Fibroblast of skin of scalp (primary cell): ENCODE measurements at regions not wholly inside any gene's neighbourhood (a gene's known extent, or its start where the extent isn't known, plus 50 kb on each side); places are given as distances from the start of the nearest gene placed in this dataset.
"Not testable (repeated sequence)": the region's sequence is repeated elsewhere in the genome, so short reads cannot be mapped to it uniquely, and the experiment has no call there.

ENCODE experiments used
- DNase-seq: peaks from one replicate; pipeline ENCODE4 v3.0.0-alpha.2; 2013

GRCh38 chr18:14321217-14321616, 189.0 kb upstream of the ZNF519 start:
- not testable (repeated sequence) for DNase-seq

GRCh38 chr18:14301255-14301654, 169.0 kb upstream of the ZNF519 start:
- not testable (repeated sequence) for DNase-seq

GRCh38 chr18:14295081-14295480, 162.8 kb upstream of the ZNF519 start:
- DNase-seq: not testable (repeated sequence)

- DNase-seq: no peak
Measured at GRCh38 chr18:14285053-14285452, 152.8 kb upstream of the ZNF519 start.

- not testable (repeated sequence) for DNase-seq
Measured at GRCh38 chr18:14275391-14275790, 143.2 kb upstream of the ZNF519 start.

GRCh38 chr18:14265637-14266410, 133.6 kb upstream of the ZNF519 start:
- DNase-seq: not testable (repeated sequence)

- not testable (repeated sequence) for DNase-seq
Measured at GRCh38 chr18:14262786-14263185, 130.6 kb upstream of the ZNF519 start.

GRCh38 chr18:14250084-14250677, 117.9 kb upstream of the ZNF519 start:
- DNase-seq: not testable (repeated sequence)

GRCh38 chr18:14239224-14239623, 107.0 kb upstream of the ZNF519 start:
- DNase-seq: not testable (repeated sequence)

GRCh38 chr18:14236356-14237048, 104.3 kb upstream of the ZNF519 start:
- DNase-seq: not testable (repeated sequence)

GRCh38 chr18:14225286-14225679, 93.0 kb upstream of the ZNF519 start:
- not testable (repeated sequence) for DNase-seq

GRCh38 chr18:14224551-14225285, 92.5 kb upstream of the ZNF519 start:
- not testable (repeated sequence) for DNase-seq

GRCh38 chr18:14223919-14224318, 91.7 kb upstream of the ZNF519 start:
- not testable (repeated sequence) for DNase-seq

- DNase-seq: not testable (repeated sequence)
Measured at GRCh38 chr18:14223231-14223822, 91.1 kb upstream of the ZNF519 start.

GRCh38 chr18:14222354-14223221, 90.4 kb upstream of the ZNF519 start:
- not testable (repeated sequence) for DNase-seq

- DNase-seq: no peak
Measured at GRCh38 chr18:14221689-14222088, 89.5 kb upstream of the ZNF519 start.

GRCh38 chr18:14215952-14216351, 83.7 kb upstream of the ZNF519 start:
- not testable (repeated sequence) for DNase-seq

GRCh38 chr18:14203424-14203823, 71.2 kb upstream of the ZNF519 start:
- DNase-seq: not testable (repeated sequence)

- DNase-seq: not testable (repeated sequence)
Measured at GRCh38 chr18:14190776-14191442, 58.7 kb upstream of the ZNF519 start.

GRCh38 chr18:14189858-14190257, 57.6 kb upstream of the ZNF519 start:
- DNase-seq: no peak
